AG04449 (cell line): ENCODE measurements at regions not wholly inside any gene's neighbourhood (a gene's known extent, or its start where the extent isn't known, plus 50 kb on each side); places are given as distances from the start of the nearest gene placed in this dataset.
A peak's percentile ranks its signal among the peaks of the same experiment; 100 is the strongest.

Experiments used
- CTCF ChIA-PET: fragments of 350-600 bp; formaldehyde crosslinking; extraction: SDS; loops from one replicate; lab custom pipeline; 2021; ENCODE audit warnings: antibody characterized with exemption; lab: Yijun Ruan, JAX
- POLR2A ChIA-PET: fragments of 400-600, 350-600 bp; formaldehyde crosslinking; extraction: SDS; loops from one replicate; lab custom pipeline; 2020; ENCODE audit warnings: antibody characterized with exemption, inconsistent platforms; lab: Yijun Ruan, JAX
- DNase-seq: peaks from one replicate; pipeline ENCODE4 v3.0.0-alpha.2; 2010; ENCODE audit warnings: low read depth, low spot score
- H3K4me3 ChIP-seq: 2 replicates; pipeline ENCODE4 v1.5.1; 2011; ENCODE audit warnings: low read depth, mild to moderate bottlenecking, control low read depth, low read length
- CTCF ChIP-seq: IDR thresholded peaks from one replicate; pipeline ENCODE4 v1.5.1; 2011; ENCODE audit warnings: mild to moderate bottlenecking, moderate library complexity, low read length, control low read depth, inconsistent platforms; ENCODE audit not compliant: insufficient read depth; ENCODE audit errors: missing control alignments

- H3K4me3 ChIP-seq: no peak overlapping the region
- TF ChIP-seq CTCF: no peak
- no peak for DNase-seq
- CTCF ChIA-PET: no interaction called here
- POLR2A ChIA-PET: no interaction called here
These were observed 1420.1 kb upstream of the TENM3 start for GRCh38 chr4:180823108-180823507.

- H3K4me3 ChIP-seq: no peak overlapping the region; the same call in 1 of the 2 replicates
- POLR2A ChIA-PET: no interaction called here
- no peak for TF ChIP-seq CTCF
- CTCF ChIA-PET: interaction anchor here (0.7 to 1.4 kb wide), 8 partner anchors 9 to 710 kb away, joined by 3 to 6 read pairs (median 4); no protein-coding TSS in a partner anchor
- DNase-seq: no peak
These were observed 1415.8 kb upstream of the TENM3 start for GRCh38 chr4:180827232-180828009.

GRCh38 chr4:180828455-180829018 is 1414.7 kb upstream of the TENM3 start:
- POLR2A ChIA-PET: no interaction called here
- no peak overlapping the region for H3K4me3 ChIP-seq
- DNase-seq: peak; percentile 7
- TF ChIP-seq CTCF: peak; percentile 27
- CTCF ChIA-PET: interaction anchor here (0.6 to 1.4 kb wide), 10 partner anchors 13 to 709 kb away, joined by 3 to 9 read pairs (median 3); no protein-coding TSS in a partner anchor

GRCh38 chr4:180832073-180832472 is 1411.1 kb upstream of the TENM3 start:
- H3K4me3 ChIP-seq: no peak overlapping the region
- ChIA-PET CTCF (interaction anchor here (0.6 to 0.7 kb wide), 2 partner anchors 8 to 115 kb away, joined by 3 read pairs; no protein-coding TSS in a partner anchor), POLR2A (no interaction called here)
- TF ChIP-seq CTCF: no peak
- no peak for DNase-seq

GRCh38 chr4:180840142-180840541 is 1403.1 kb upstream of the TENM3 start:
- CTCF ChIA-PET: interaction anchor here (0.5 kb wide), 1 partner anchor 8 kb away, joined by 3 read pairs; no protein-coding TSS in a partner anchor
- POLR2A ChIA-PET: no interaction called here
- TF ChIP-seq CTCF: no peak
- DNase-seq: no peak
- no peak overlapping the region for H3K4me3 ChIP-seq

GRCh38 chr4:180850318-180850940 is 1392.8 kb upstream of the TENM3 start:
- CTCF ChIA-PET: no interaction called here
- no peak for TF ChIP-seq CTCF
- H3K4me3 ChIP-seq: no peak overlapping the region
- DNase-seq: no peak
- POLR2A ChIA-PET: no interaction called here
